GM23338 (cell line): ENCODE measurements at regions not wholly inside any gene's neighbourhood (a gene's known extent, or its start where the extent isn't known, plus 50 kb on each side); places are given as distances from the start of the nearest gene placed in this dataset.

ENCODE experiments used
- CREB1 ChIP-seq: fragments of 250-450 bp; sonication (Bioruptor Pico); IDR thresholded peaks from 2 replicates; pipeline ENCODE4 v1.5.0; 2020; ENCODE audit warnings: low read depth, mild to moderate bottlenecking, moderate library complexity
- CTCF ChIP-seq, 2 experiments: fragments of 200-600 bp in 1 of 2; sonication (generic) in 1 of 2; conservative IDR thresholded peaks; 2 replicates each; pipeline versions ENCODE4 v1.5.1 to v1.6.1; 2016 to 2017; ENCODE audit warnings: antibody characterized with exemption in 2 of 2, low read depth in 2 of 2, mild to moderate bottlenecking in 2 of 2, moderate library complexity in 1 of 2
- EZH2 ChIP-seq: fragments of 200-600 bp; sonication (generic); IDR thresholded peaks from one replicate; pipeline ENCODE4 v1.8.0; 2017; ENCODE audit warnings: antibody characterized with exemption, mild to moderate bottlenecking, low read depth; ENCODE audit not compliant: unreplicated experiment
- EZH2phosphoT487 ChIP-seq: fragments of 200-600 bp; sonication (generic); IDR thresholded peaks from one replicate; pipeline ENCODE4 v1.8.1; 2018; ENCODE audit warnings: antibody characterized with exemption; ENCODE audit not compliant: unreplicated experiment
- REST ChIP-seq: IDR thresholded peaks from one replicate; pipeline ENCODE4 v1.6.1; 2018; ENCODE audit warnings: antibody characterized with exemption; ENCODE audit not compliant: unreplicated experiment
- STAT1 ChIP-seq: IDR thresholded peaks from one replicate; pipeline ENCODE4 v1.6.1; 2016; ENCODE audit warnings: antibody characterized with exemption; ENCODE audit not compliant: unreplicated experiment

GRCh38 chr5:125302577-125302976 is 556.1 kb upstream of the ZNF608 start:
- TF ChIP-seq CTCF (conservative IDR thresholded peaks at IDR 0.05; ENCODE audit: low read depth in 2 of 2), result no peak
- TF ChIP-seq STAT1, result no peak
- no peak for TF ChIP-seq CREB1
- no peak for TF ChIP-seq REST
- no peak for TF ChIP-seq EZH2phosphoT487
- TF ChIP-seq EZH2, result no peak
